PFSK-1 (cell line): ENCODE measurements at regions not wholly inside any gene's neighbourhood (a gene's known extent, or its start where the extent isn't known, plus 50 kb on each side); places are given as distances from the start of the nearest gene placed in this dataset.

ENCODE experiments used
- FOXP2 ChIP-seq: optimal IDR thresholded peaks from 2 replicates; pipeline ENCODE3; 2011; ENCODE audit warnings: borderline replicate concordance, control low read depth, inconsistent platforms; ENCODE audit not compliant: insufficient read depth; ENCODE audit errors: extremely low read length, extremely low read depth
- POLR2AphosphoS5 ChIP-seq: IDR thresholded peaks from 2 replicates; pipeline ENCODE4 v1.6.1; 2012; ENCODE audit warnings: low read depth, mild to moderate bottlenecking, control low read depth, low read length, moderate library complexity
- SIN3A ChIP-seq: IDR thresholded peaks from 2 replicates; pipeline ENCODE4 v1.6.1; 2012; ENCODE audit warnings: mild to moderate bottlenecking, low read length, moderate library complexity, borderline replicate concordance; ENCODE audit not compliant: insufficient read depth
- TAF1 ChIP-seq: IDR thresholded peaks from 2 replicates; pipeline ENCODE4 v1.6.1; 2012; ENCODE audit warnings: low read length, control low read depth, borderline replicate concordance; ENCODE audit not compliant: insufficient read depth
- TF ChIP-seq, protein P1 (sequence below), 2 experiments: IDR thresholded peaks; 2 replicates each; pipeline versions ENCODE4 v1.6.1 to v1.8.0; 2011 to 2012; ENCODE audit warnings: low read depth in 2 of 2, low read length in 2 of 2, control low read depth in 1 of 2, inconsistent platforms in 1 of 2, mild to moderate bottlenecking in 1 of 2, moderate library complexity in 1 of 2; ENCODE audit not compliant: insufficient read depth in 1 of 2

DNA sequence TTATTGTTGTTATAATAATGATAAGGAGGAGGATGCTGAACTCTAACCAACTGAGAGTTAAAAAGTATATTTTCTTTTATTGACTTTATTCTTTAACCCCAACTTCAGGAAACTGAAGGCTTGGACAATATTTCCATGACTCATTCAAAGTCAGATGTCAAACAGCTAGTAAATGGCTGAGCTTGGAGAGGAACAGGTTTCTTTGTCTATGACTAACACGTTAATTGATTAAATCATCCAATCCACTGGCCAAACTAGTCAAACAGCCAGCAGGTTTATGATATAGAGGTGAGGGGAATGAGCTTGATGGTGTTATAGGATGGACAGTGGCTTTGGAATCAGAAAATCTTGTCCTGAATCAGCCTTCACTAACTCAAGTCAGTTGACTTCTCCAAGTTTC, 119.1 kb upstream of the WDR11 start:
- TF ChIP-seq FOXP2 (no peak), POLR2AphosphoS5 (no peak), TAF1 (no peak), SIN3A (no peak)
- TF ChIP-seq, protein P1, sequence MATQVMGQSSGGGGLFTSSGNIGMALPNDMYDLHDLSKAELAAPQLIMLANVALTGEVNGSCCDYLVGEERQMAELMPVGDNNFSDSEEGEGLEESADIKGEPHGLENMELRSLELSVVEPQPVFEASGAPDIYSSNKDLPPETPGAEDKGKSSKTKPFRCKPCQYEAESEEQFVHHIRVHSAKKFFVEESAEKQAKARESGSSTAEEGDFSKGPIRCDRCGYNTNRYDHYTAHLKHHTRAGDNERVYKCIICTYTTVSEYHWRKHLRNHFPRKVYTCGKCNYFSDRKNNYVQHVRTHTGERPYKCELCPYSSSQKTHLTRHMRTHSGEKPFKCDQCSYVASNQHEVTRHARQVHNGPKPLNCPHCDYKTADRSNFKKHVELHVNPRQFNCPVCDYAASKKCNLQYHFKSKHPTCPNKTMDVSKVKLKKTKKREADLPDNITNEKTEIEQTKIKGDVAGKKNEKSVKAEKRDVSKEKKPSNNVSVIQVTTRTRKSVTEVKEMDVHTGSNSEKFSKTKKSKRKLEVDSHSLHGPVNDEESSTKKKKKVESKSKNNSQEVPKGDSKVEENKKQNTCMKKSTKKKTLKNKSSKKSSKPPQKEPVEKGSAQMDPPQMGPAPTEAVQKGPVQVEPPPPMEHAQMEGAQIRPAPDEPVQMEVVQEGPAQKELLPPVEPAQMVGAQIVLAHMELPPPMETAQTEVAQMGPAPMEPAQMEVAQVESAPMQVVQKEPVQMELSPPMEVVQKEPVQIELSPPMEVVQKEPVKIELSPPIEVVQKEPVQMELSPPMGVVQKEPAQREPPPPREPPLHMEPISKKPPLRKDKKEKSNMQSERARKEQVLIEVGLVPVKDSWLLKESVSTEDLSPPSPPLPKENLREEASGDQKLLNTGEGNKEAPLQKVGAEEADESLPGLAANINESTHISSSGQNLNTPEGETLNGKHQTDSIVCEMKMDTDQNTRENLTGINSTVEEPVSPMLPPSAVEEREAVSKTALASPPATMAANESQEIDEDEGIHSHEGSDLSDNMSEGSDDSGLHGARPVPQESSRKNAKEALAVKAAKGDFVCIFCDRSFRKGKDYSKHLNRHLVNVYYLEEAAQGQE (IDR thresholded peaks at IDR 0.05; ENCODE audit: insufficient read depth in 1 of 2, low read depth in 2 of 2, low read length in 2 of 2): no peak

DNA sequence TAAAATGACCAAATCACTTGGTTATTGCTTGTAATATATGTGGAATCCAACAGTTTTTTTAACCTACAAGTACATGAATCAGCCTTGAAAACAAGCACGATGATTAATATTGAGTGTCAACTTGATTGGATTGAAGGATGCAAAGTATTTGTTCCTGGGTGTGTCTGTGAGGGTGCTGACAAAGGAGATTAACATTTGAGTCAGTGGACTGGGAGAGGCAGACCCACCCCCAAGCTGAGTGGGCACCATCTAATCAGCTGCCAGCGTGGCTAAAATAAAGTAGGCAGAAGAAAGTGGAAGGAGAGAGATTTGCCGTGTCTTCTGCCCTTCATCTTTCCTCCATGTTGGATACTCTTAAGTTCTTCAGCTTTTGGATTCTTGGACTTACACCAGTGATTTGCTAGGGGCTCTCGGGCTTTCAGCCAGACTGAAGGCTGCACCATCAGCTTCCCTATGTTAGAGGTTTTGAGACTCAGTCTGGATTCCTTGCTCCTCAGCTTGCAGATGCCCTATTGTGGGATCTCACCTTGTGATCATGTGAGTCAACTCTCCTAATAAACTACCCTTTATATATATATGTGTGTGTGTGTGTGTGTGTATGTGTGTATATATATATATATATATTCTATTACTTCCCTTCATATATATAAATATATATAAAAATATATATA, 118.4 kb upstream of the WDR11 start:
- TF ChIP-seq FOXP2 (no peak), TAF1 (no peak), POLR2AphosphoS5 (no peak), SIN3A (no peak)
- TF ChIP-seq, protein P1 (IDR thresholded peaks at IDR 0.05; ENCODE audit: insufficient read depth in 1 of 2, low read depth in 2 of 2, low read length in 2 of 2): no peak

DNA sequence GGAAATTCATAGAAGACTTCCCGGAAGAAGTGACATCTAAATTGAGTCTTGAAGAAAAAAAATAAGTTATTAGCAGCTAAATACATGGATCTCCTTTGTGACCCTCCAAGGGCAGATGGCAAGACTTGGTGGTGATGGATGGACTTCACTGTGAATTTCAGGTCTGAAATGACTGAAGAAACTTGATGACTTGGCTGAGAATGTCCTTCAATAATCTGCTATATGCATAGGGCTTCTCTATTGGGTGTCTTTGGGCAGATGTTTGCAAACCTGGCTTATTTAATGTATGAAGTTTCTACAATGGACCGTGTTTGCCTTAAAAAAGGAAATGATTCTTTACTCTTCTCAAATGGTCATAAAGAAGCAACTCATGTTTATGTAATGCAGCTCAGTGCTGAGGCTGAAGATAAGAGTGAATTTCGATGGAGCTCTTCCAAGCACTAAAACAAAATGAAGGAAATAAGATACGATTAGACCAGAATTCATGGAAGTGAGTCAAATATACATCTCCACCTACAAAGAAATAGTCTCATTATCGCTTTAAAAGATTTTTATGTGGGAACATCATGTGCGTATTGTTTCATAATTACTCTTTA, 116.6 kb upstream of the WDR11 start:
- TF ChIP-seq SIN3A (no peak), FOXP2 (no peak), TAF1 (no peak), POLR2AphosphoS5 (no peak)
- TF ChIP-seq, protein P1 (IDR thresholded peaks at IDR 0.05; ENCODE audit: insufficient read depth in 1 of 2, low read depth in 2 of 2, low read length in 2 of 2): no peak

DNA sequence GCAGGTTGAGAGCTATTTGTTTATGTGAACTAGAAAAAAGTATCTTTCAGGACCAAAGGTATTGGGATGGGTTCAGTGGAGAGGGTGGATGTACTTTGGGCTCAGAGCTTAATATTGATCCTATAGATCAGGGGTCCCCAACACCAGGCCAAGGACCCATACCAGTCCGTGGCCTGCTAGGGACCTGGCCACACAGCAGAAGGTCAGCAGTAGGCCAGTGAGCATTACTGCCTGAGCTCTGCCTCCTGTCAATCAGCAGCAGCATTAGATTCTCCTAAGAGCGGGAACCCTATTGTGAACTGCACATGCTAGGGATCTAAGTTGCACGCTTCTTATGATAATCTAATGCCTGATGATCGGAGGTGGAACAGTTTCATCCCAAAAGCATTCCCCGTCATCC, 115.8 kb upstream of the WDR11 start:
- TF ChIP-seq POLR2AphosphoS5: no peak
- TF ChIP-seq FOXP2: no peak
- no peak for TF ChIP-seq SIN3A
- TF ChIP-seq, protein P1 (IDR thresholded peaks at IDR 0.05; ENCODE audit: insufficient read depth in 1 of 2, low read depth in 2 of 2, low read length in 2 of 2): no peak
- no peak for TF ChIP-seq TAF1
